Epidermal melanocyte (primary cell): ENCODE measurements at regions not wholly inside any gene's neighbourhood (a gene's known extent, or its start where the extent isn't known, plus 50 kb on each side); places are given as distances from the start of the nearest gene placed in this dataset.

Experiments
- DNase-seq: peaks from one replicate; pipeline ENCODE4 v3.0.0; 2011; ENCODE audit warnings: low spot score; ENCODE audit not compliant: insufficient read length

DNA sequence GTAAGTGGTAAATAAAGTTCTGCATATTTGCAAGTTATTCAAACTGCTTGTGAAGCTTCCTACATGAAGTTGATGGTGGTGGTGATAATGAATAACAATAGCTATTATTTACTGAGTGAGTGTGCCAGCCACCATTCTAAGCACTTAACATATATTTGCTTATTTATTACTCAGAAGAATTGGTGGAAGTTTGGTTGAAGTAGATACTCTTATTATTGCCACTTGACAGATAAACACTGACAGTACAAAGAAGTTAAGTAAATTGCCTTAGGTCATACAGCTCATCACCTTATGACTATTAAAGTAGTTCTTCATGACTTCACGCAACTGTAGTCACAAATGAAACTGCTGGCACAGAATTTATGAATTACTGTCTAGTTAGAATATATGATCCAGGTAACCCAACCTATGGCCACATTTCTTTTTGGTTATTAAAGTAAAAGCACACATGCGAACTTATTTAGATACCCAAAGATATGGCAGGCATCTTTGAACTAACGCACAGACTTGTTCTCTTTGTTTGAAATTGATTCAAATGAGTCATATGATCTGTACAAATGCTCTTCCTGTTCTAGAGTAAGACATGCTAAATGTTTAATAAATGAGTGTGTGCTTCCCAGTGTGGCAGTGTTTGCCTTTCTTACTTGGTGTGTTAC, 99.8 kb upstream of the NR2F2 start:
- no peak for DNase-seq

GRCh38 chr15:96232335-96232734, 98.2 kb upstream of the NR2F2 start:
- no peak for DNase-seq

- DNase-seq: no peak
Measured at GRCh38 chr15:96234109-96234892, 96.2 kb upstream of the NR2F2 start.

DNA sequence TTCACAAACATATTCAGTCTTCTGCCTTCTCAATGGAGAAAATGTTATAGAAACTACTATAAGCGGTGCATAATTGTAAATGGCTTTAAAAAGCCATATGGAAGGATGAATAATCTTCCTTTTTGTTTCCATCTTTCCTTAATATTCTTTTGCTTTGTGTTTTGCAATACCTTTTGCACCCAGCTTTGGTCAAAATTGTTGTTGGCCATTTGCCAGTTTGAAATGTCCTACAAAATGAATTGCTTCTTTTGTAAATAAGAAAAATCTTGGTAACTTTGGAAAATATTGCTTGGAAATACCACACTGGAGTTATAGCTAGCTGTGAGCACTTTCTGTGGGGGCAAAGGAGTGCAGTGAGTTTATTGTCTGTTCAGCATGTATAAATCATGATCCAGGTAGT, 93.5 kb upstream of the NR2F2 start:
- no peak for DNase-seq

DNA sequence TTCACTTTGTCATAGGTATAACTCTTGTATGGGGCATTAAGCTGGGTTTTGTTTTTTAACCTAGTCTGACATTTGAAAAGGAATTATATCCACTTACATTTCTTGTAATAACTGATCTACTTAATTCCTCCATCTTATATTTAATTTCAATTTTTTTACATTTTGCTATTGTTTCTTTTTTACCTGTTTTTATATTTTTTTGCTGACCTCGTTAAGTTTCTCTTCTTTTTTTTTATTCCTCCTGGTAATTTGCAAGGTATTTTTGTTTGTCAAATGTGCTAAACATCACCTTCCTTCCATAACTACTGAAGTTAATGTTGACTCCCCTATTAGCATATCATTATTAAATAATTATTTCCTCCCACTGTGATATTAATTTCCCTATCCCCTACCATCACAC, 87.7 kb upstream of the NR2F2 start:
- DNase-seq: no peak

DNA sequence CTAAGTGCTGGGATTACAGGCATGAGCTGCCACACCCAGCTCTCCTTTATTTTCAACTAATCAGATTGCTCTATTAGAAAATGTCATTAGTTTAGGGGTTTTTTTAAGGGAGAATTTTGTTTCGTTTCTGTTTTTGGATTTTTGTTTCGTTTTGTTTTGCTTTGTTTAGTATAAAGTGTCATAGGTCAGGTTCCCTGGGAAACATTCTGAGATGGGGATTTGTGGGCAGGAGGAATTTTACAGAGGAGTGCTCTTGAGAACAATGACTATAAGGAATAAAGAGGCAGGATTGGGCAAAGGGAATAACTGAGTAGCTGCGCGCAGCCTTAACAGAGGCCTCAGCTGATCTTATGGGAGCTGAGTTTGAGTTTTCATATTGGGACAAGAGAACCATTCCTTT, 86.8 kb upstream of the NR2F2 start:
- DNase-seq: no peak

- DNase-seq: no peak
Measured at GRCh38 chr15:96245252-96245651, 85.2 kb upstream of the NR2F2 start.

- DNase-seq: no peak
Measured at GRCh38 chr15:96246057-96246456, 84.4 kb upstream of the NR2F2 start.

DNA sequence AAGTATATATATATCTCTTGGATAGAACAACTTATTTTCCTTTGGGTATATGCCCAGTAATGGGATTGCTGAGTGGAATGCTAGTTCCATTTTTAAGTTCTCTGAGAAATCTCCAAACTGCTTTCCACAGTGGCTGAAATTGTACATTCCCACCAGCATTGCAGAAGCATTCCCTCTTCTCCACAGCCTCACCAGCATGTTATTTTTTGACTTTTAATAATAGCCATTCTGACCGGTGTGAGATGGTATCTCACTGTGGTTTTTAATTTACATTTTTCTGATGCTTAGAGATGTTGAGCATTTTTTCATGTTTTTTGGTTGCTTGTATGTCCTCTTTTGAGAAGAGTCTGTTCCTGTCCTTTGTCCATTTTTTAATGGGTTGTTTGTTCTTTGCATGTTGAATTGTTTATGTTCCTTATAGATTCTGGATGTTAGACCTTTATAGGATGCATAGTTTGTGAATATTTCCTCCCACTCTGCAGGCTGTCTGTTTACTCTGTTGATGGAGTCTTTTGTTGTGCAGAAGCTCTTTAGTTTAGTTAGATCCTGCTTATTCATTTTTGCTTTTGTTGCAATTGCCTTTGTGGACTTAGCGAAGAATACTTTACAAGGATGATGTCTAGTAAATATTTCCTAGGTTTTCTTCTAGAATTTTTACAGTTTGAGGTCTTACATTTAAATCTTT, 82.7 kb upstream of the NR2F2 start:
- DNase-seq: no peak

DNA sequence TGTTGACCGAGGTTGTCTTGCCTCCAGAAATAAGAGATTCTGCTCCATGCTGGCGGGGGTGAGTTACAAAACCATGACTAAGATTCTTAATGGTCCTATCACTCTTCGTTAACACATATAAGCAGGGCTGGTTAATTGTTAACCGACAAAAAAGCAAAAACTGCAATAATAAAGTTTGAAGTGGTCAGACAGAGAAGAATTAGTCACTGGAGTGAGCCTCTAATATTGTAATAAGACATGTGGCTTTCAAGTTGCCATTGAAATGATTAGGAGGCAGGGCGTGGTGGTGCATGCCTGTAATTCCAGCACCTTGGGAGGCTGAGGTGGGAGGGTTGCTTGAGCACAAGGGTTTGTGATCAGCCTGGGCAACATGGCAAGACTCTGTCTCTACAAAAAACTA, 78.4 kb upstream of the NR2F2 start:
- no peak for DNase-seq

DNA sequence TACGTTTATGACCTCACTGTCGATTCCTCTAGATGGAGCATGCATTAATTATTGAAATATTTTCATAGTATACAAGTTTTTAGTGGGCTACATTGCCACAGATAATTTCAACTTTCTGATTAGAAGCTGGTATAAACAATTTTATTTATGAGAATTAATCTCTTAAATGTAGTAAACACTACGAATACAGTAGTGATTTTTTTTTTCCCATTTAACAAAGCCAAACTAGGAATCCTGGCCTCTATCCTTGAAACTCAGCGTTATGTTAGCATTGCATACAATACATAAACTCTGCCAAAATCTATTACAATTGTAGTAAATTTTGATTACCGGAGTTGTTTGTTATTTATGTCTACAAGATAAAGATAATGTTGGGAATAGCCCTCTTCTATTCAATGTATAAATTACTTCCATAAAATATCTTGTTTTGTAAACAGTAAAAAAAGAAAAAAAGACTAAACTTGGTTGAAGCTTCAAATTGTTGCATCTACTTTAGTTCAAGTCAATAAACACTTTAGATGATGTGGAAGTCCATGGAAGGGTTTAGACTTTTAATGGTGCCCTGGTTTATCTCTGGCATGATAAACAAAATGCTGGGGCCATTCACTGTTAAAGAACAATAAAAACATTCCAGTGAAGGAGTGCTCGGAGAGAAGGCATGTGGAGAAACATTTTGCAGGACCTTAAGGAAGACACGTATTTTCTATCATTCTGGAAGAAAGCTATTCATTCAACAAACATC, 77.3 kb upstream of the NR2F2 start:
- DNase-seq: no peak

DNA sequence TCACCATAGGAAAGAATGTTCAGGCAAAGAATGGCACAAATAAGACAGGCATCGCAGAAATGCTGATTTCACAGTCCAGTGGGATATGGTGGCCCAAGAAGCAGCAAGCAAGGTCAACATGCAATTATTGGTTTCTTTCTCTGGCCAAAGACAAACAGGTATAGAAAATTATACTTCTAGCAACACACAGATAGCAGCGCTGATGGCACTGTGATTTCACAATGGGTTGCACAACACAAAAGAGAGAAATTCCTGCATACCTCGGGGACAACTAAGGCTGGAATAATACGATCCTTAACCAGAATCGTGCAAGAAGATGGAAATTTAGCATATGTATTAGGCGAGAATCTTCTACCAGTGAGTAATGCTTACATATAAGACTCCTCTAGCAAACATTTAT, 76.3 kb upstream of the NR2F2 start:
- no peak for DNase-seq

DNA sequence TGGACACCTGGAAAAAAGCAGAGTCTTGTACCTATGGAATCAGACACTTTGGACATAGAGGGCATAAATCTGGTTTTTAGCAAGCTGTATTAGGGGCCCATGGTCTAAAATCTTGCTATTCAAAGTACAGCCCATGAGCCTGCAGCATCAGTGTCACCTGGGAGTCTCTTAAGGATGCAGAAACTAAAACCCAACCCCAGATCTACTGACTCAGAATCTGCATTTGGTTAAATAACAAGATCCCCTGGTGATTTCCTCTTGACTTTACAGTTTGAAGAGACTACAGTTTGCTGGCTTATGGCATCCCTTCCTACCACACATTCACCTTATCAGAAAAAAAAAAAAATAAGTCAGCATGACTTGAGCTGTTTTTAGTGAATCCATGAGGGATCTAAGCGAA, 74.9 kb upstream of the NR2F2 start:
- DNase-seq: no peak

DNA sequence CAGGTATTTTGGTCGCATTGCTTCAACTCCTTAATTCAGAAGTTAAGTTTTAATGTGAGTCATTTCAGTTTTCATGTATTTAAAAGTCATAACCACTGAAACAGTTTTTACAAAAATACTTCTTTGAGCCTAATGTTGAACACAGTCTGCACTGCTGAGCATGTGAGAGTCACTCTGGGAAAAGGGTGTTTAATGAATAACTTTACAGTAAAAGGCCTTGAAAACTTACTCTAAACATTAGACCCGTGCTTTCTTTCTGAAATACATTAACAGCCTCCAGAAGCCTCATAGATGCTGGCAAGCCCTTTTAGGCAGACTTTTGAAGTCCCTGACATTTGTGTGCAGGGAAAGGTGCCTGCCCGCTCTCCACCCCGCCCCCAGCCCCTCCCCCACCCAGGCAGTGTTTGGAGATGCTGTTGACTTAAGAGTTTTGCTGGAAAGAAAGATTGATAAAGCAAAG, 68.9 kb upstream of the NR2F2 start:
- DNase-seq: no peak

GRCh38 chr15:96262097-96262496, 68.4 kb upstream of the NR2F2 start:
- DNase-seq: no peak

DNA sequence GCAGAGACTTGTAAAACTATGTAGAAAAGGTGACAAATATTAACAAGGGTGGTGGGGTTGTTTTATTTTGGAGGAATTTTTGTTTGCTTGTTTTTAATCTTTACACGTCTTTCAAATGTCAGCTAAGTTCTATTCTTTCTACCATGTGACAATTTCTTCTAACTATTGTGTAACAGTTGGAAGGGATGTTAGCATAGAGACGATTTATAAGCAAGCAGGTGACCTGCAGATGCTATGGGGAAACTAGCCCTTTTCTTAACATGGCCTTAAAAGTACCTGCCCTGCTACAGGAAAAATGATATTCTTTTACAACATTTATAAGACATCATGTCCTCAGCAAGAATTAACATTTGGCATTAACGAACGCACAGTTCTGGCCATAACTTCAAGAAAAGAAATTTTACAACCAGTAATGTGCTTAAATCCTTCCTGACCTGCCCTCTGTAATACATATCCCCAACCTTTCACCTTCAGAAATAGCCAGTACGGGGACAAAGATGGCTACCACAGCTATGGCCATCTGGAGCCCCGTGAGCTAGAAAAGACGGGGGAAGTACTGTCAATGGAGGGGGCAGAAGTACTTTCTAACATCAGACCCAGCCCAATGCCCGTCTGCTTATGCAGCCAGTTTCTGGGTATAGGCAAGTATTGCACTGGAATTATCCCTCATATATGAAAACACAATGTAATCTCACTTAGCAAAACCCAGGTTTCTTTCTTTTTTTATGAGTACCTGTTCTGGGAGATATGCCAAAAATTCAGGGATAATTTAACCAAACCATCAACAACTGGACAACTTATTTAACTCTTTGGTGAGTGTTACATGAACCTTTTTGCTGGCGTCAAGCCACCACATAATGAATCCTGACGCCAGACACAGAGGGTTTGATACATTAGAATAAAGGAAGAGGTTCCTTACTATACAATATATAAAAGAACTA, 67.7 kb upstream of the NR2F2 start:
- no peak for DNase-seq

GRCh38 chr15:96264351-96264798, 66.1 kb upstream of the NR2F2 start:
- DNase-seq: no peak

GRCh38 chr15:96264801-96265515, 65.5 kb upstream of the NR2F2 start:
- no peak for DNase-seq

- no peak for DNase-seq
Measured at GRCh38 chr15:96266456-96266855, 64.0 kb upstream of the NR2F2 start.

DNA sequence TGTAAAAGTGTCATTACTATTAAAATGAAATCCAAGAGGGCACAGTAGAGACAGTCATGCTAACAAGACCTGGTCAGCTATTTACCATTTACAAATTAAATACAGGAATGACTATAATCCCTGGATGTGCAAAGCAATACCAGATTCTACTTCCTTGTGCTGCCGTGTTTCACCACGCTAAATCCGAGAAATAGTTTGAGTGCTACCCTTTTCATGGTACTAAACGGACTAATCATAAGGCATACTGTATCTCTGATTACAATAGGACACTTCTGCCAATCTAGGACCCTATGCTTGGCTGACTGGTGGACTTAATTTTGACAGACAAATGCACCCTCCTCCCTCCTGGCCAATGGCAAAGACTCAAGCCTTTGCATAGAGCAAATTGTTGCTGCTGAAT, 63.0 kb upstream of the NR2F2 start:
- DNase-seq: no peak
